ENCODE measurements at regions not wholly inside any gene's neighbourhood (a gene's known extent, or its start where the extent isn't known, plus 50 kb on each side); places are given as distances from the start of the nearest gene placed in this dataset.

GRCh38 chr9:106701611-106702010 lies 161.4 kb upstream of the ZNF462 start:
- Histone ChIP-seq H3K9me3 (no peaks in the 10 kb centered on the region), H3K4me3 (no peak overlapping the region), H3K27me3 (no peaks in the 10 kb centered on the region), H3K27ac (no peak overlapping the region), H3K4me1 (peaks cover 0 to 22% (median 7%) of the 10 kb centered on the region in 3 donors), H3K36me3 (no peaks in the 10 kb centered on the region)
- ATAC-seq: no peak
- 100% methylated on average over 1 of the region's 1 CpG for WGBS, 2 donors (ENCODE audit: low coverage in 1 of 2)
- TF ChIP-seq EP300 (IDR thresholded peaks at IDR 0.05) (no peak), CTCF (IDR thresholded peaks at IDR 0.05) (no peak), POLR2A (IDR thresholded peaks at IDR 0.05) (no peak), POLR2AphosphoS5 (IDR thresholded peaks at IDR 0.05) (no peak)

GRCh38 chr9:106704056-106704615 lies 158.8 kb upstream of the ZNF462 start:
- ATAC-seq: no peak
- no peaks in the 10 kb centered on the region for H3K36me3 ChIP-seq
- H3K27me3 ChIP-seq: no peaks in the 10 kb centered on the region
- peaks cover 0 to 20% (median 12%) of the 10 kb centered on the region in 3 donors for H3K4me1 ChIP-seq
- H3K27ac ChIP-seq: no peak overlapping the region
- TF ChIP-seq EP300 (IDR thresholded peaks at IDR 0.05) (no peak), POLR2A (IDR thresholded peaks at IDR 0.05) (no peak), POLR2AphosphoS5 (IDR thresholded peaks at IDR 0.05) (no peak), CTCF (IDR thresholded peaks at IDR 0.05) (no peak)
- no peaks in the 10 kb centered on the region for H3K9me3 ChIP-seq
- WGBS, 2 donors (ENCODE audit: low coverage in 1 of 2): 71 to 88% methylated on average over 4 of the region's 5 CpGs
- no peak overlapping the region for H3K4me3 ChIP-seq

- H3K36me3 ChIP-seq: no peaks in the 10 kb centered on the region
- no peak for ATAC-seq
- H3K27ac ChIP-seq: peak overlapping the region in 2 of 4 donors; percentile 48 to 74
- H3K27me3 ChIP-seq: no peaks in the 10 kb centered on the region
- H3K4me1 ChIP-seq: peaks cover 0 to 19% (median 12%) of the 10 kb centered on the region in 3 donors
- 14 to 56% methylated on average over 1 of the region's 1 CpG for WGBS, 2 donors (ENCODE audit: low coverage in 1 of 2)
- no peaks in the 10 kb centered on the region for H3K9me3 ChIP-seq
- TF ChIP-seq POLR2A (IDR thresholded peaks at IDR 0.05): no peak
- TF ChIP-seq POLR2AphosphoS5 (IDR thresholded peaks at IDR 0.05): no peak
- TF ChIP-seq EP300 (IDR thresholded peaks at IDR 0.05): no peak
- TF ChIP-seq CTCF (IDR thresholded peaks at IDR 0.05): no peak
- no peak overlapping the region for H3K4me3 ChIP-seq
Observed at GRCh38 chr9:106707291-106707690, 155.7 kb upstream of the ZNF462 start.

GRCh38 chr9:106707738-106708474 lies 155.1 kb upstream of the ZNF462 start:
- Histone ChIP-seq H3K27ac (peak overlapping the region in 3 of 4 donors; percentile 43 to 74 (median 48)), H3K9me3 (no peaks in the 10 kb centered on the region), H3K4me1 (peaks cover 0 to 19% (median 12%) of the 10 kb centered on the region in 3 donors), H3K27me3 (no peaks in the 10 kb centered on the region), H3K4me3 (no peak overlapping the region), H3K36me3 (no peaks in the 10 kb centered on the region)
- ATAC-seq: no peak
- TF ChIP-seq POLR2AphosphoS5 (IDR thresholded peaks at IDR 0.05): no peak
- no peak for TF ChIP-seq POLR2A (IDR thresholded peaks at IDR 0.05)
- TF ChIP-seq EP300 (IDR thresholded peaks at IDR 0.05): no peak
- no peak for TF ChIP-seq CTCF (IDR thresholded peaks at IDR 0.05)
- whole genome bisulfite sequencing, 2 donors (ENCODE audit: low coverage in 1 of 2): 42 to 50% methylated on average over 13 of the region's 13 CpGs
